ENCODE measurements at regions not wholly inside any gene's neighbourhood (a gene's known extent, or its start where the extent isn't known, plus 50 kb on each side); places are given as distances from the start of the nearest gene placed in this dataset.

DNA sequence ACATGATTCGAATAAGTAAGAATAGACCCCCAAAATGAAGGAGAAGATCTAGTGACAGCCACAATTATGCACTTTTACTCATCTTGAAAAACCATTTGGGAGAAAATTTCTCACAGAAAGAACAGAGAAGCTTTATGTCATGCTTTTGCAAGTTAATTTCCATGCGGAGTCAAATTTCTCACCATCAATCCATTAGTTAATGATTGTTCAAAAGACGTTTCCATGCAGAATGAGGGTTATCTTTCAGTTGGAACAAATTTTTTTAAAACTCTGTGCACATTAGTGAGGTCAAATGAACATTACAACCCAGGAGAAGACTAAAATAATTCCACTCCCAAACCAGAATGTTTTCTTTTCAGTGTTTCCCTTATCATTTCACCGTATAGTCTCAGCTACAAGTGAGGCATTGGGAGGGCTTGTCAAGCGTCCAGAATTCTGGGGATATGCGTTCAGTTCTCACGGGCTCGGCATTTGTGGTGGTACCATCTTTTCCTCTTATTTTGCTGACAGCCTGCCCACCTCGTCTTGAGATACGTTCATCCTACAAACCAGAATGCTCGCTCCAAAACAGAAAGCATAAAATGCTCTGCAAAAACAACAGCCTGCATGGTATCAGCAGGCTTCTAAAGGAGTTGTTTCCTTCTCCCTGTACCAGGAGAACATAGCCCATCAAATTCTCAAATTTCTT, 130.8 kb upstream of the TBL1X start:
- TF ChIP-seq, protein P1, sequence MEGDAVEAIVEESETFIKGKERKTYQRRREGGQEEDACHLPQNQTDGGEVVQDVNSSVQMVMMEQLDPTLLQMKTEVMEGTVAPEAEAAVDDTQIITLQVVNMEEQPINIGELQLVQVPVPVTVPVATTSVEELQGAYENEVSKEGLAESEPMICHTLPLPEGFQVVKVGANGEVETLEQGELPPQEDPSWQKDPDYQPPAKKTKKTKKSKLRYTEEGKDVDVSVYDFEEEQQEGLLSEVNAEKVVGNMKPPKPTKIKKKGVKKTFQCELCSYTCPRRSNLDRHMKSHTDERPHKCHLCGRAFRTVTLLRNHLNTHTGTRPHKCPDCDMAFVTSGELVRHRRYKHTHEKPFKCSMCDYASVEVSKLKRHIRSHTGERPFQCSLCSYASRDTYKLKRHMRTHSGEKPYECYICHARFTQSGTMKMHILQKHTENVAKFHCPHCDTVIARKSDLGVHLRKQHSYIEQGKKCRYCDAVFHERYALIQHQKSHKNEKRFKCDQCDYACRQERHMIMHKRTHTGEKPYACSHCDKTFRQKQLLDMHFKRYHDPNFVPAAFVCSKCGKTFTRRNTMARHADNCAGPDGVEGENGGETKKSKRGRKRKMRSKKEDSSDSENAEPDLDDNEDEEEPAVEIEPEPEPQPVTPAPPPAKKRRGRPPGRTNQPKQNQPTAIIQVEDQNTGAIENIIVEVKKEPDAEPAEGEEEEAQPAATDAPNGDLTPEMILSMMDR (IDR thresholded peaks at IDR 0.05) = no peak
- no peak for TF ChIP-seq POLR2A (IDR thresholded peaks at IDR 0.05)
